ENCODE measurements at regions not wholly inside any gene's neighbourhood (a gene's known extent, or its start where the extent isn't known, plus 50 kb on each side); places are given as distances from the start of the nearest gene placed in this dataset.

GRCh38 chr4:175998782-175999181 is 66.9 kb upstream of the WDR17 start:
- H3K4me3 ChIP-seq (ENCODE audit: low read depth, low read length), result no peak overlapping the region
- in situ Hi-C loops (cut with HindIII; ENCODE audit: low sequenced_read_pairs), result no loop called here
- no peak for DNase-seq (ENCODE audit: low read depth)
- no peak for TF ChIP-seq CTCF (IDR thresholded peaks at IDR 0.05; ENCODE audit: low read depth, low read length, missing control alignments)

DNA sequence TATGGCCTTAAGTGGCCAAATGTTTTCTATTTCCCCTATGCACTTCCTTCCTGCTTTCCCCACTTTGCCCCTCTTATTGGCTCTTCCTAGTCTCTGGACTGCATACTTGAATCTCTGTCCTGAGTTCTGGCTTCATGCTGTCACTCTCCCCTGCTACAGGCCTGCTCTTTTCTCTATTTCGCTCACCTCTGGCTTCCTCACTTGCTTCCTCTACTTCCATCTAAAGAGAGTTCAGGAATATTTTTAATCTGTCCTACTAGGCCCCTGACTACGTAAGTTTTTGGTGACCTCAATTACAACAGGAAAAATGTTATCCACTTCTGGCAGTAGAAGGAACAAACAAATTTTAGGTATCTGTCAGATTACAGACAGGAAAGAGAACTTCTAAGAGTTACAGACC is 65.7 kb upstream of the WDR17 start:
- no peak for TF ChIP-seq CTCF (IDR thresholded peaks at IDR 0.05; ENCODE audit: low read depth, low read length, missing control alignments)
- DNase-seq (ENCODE audit: low read depth), result no peak
- in situ Hi-C loops (cut with HindIII; ENCODE audit: low sequenced_read_pairs), result no loop called here
- no peak overlapping the region for H3K4me3 ChIP-seq (ENCODE audit: low read depth, low read length)

DNA sequence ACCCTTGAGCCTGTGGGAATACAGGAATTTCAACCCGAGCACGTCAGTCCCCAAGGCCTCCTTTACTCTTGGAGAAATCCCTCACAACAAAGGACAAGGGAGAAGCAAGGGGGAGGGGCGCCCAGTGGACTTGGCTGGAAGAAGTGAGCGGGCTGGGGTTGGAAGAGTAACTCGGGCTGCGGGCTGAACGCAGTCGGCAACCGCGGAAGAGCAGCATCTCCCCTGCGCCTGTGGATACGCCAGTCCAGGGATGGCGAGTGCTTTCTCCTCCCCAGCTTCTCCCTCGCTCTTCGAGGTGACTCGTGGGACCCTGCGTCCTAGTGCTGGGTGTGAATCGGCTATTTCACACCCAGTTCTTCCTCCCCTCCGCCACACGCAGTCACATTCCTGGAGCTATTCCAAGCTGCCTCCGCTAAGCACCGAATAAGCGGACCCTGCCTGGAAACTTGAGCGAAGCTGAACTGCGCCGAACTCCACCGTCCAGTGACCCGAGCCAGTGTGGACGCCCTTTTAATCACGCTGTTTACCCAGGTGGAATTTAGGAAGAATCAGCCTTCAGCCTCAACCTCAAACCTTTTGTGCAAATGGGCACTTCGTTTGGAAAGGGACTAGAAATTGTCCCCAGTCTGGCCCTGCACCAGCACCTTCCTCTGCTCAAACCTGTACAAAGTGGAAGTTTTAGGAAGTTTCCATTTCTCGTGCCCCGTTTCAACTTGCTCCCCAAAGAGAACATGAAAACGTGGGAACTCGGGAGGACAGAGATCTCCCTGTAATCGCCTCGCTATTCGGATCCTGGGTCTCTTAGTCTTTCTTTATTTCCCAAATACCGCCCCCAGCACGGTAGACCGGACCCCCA is 64.3 kb upstream of the WDR17 start:
- H3K4me3 ChIP-seq (ENCODE audit: low read depth, low read length), result peak overlapping the region; percentile 48
- no peak for TF ChIP-seq CTCF (IDR thresholded peaks at IDR 0.05; ENCODE audit: low read depth, low read length, missing control alignments)
- in situ Hi-C loops (cut with HindIII; ENCODE audit: low sequenced_read_pairs), result no loop called here

GRCh38 chr4:176002007-176002613 is 63.5 kb upstream of the WDR17 start:
- in situ Hi-C loops (cut with HindIII; ENCODE audit: low sequenced_read_pairs), result no loop called here
- peak overlapping the region; percentile 48 for H3K4me3 ChIP-seq (ENCODE audit: low read depth, low read length)
- no peak for TF ChIP-seq CTCF (IDR thresholded peaks at IDR 0.05; ENCODE audit: low read depth, low read length, missing control alignments)
- DNase-seq (ENCODE audit: low read depth), result no peak

More for the DNA sequence above, 64.3 kb upstream of the WDR17 start:
- DNase-seq (ENCODE audit: low read depth), result peak; percentile 31

DNA sequence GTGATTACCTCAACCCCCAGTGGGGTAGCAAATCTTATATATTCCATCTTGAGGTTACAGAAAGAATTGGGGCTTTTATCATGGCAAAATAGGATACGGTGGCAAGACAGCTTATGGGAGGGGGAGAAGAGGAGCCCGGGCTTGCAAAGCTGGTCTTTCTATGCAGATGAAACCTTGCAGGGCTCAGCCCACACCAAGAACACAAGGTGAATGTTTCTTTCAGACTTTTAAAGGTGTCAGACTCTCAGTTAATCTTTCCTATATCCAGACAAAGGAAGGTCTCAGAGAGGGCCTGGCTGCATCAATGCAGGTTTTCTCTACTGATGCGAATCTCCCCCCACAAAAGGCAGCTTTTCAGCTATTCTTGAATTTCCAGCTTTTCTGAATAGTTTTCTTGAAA is 59.9 kb upstream of the WDR17 start:
- no peak overlapping the region for H3K4me3 ChIP-seq (ENCODE audit: low read depth, low read length)
- in situ Hi-C loops (cut with HindIII; ENCODE audit: low sequenced_read_pairs), result no loop called here
- TF ChIP-seq CTCF (IDR thresholded peaks at IDR 0.05; ENCODE audit: low read depth, low read length, missing control alignments), result no peak
- no peak for DNase-seq (ENCODE audit: low read depth)

GRCh38 chr4:176009254-176009653 is 56.4 kb upstream of the WDR17 start:
- in situ Hi-C loops (cut with HindIII; ENCODE audit: low sequenced_read_pairs), result no loop called here
- no peak for DNase-seq (ENCODE audit: low read depth)
- TF ChIP-seq CTCF (IDR thresholded peaks at IDR 0.05; ENCODE audit: low read depth, low read length, missing control alignments), result no peak
- H3K4me3 ChIP-seq (ENCODE audit: low read depth, low read length), result no peak overlapping the region
